Immature natural killer cell (primary cell): ENCODE measurements at regions not wholly inside any gene's neighbourhood (a gene's known extent, or its start where the extent isn't known, plus 50 kb on each side); places are given as distances from the start of the nearest gene placed in this dataset.

Experiments
- DNase-seq, 3 donors: peaks; one replicate each; pipeline ENCODE4 v3.0.0; 2022; ENCODE audit warnings: mixed read lengths in 1 of 3
- H3K27ac Mint-ChIP-seq, 6 donors: one replicate each; pipeline ENCODE4 v1.8.0; 2020; ENCODE audit warnings: mixed read lengths in 6 of 6, mild to moderate bottlenecking in 5 of 6, inconsistent platforms in 4 of 6, moderate library complexity in 3 of 6
- H3K27me3 Mint-ChIP-seq, 3 donors: one replicate each; pipeline ENCODE4 v1.8.0; 2020 to 2021; ENCODE audit warnings: low read depth in 3 of 3, mild to moderate bottlenecking in 3 of 3, mixed read lengths in 3 of 3, moderate library complexity in 3 of 3, inconsistent platforms in 1 of 3
- H3K36me3 Mint-ChIP-seq, 3 donors: one replicate each; pipeline ENCODE4 v1.8.0; 2020; ENCODE audit warnings: mixed read lengths in 3 of 3, inconsistent platforms in 2 of 3, mild to moderate bottlenecking in 2 of 3
- H3K4me1 Mint-ChIP-seq, 2 donors: one replicate each; pipeline ENCODE4 v1.8.0; 2020; ENCODE audit warnings: inconsistent platforms in 2 of 2, mild to moderate bottlenecking in 2 of 2, mixed read lengths in 2 of 2, moderate library complexity in 1 of 2
- H3K4me3 Mint-ChIP-seq, 5 donors: one replicate each; pipeline ENCODE4 v1.8.0; 2020; ENCODE audit warnings: mild to moderate bottlenecking in 5 of 5, mixed read lengths in 5 of 5, inconsistent platforms in 3 of 5, moderate library complexity in 3 of 5
- H3K9me3 Mint-ChIP-seq, 6 donors: one replicate each; pipeline ENCODE4 v1.8.0; 2020; ENCODE audit warnings: mild to moderate bottlenecking in 6 of 6, mixed read lengths in 6 of 6, inconsistent platforms in 4 of 6, moderate library complexity in 3 of 6

GRCh38 chr18:42137693-42138375, 182.8 kb downstream of the PIK3C3 start:
- Mint-ChIP-seq H3K4me3 (no peak overlapping the region), H3K27ac (no peak overlapping the region)

GRCh38 chr18:42141439-42141838, 186.4 kb downstream of the PIK3C3 start:
- Mint-ChIP-seq H3K27me3 (no peaks in the 10 kb centered on the region), H3K27ac (no peak overlapping the region), H3K36me3 (peaks cover 0 to 15% (median 3%) of the 10 kb centered on the region in 3 donors), H3K4me1 (no peaks in the 10 kb centered on the region), H3K9me3 (peaks cover 14 to 35% (median 27%) of the 10 kb centered on the region in 6 donors), H3K4me3 (no peak overlapping the region)
- DNase-seq, result no peak

More at GRCh38 chr18:42137693-42138375, 182.8 kb downstream of the PIK3C3 start:
- peaks cover 0 to 3% (median 0%) of the 10 kb centered on the region in 3 donors for H3K27me3 Mint-ChIP-seq
- DNase-seq, result no peak
- H3K36me3 Mint-ChIP-seq, result peaks cover 0 to 12% (median 3%) of the 10 kb centered on the region in 3 donors
- no peaks in the 10 kb centered on the region for H3K4me1 Mint-ChIP-seq
- peaks cover 9 to 34% (median 19%) of the 10 kb centered on the region in 6 donors for H3K9me3 Mint-ChIP-seq

GRCh38 chr18:42155024-42155423, 200.0 kb downstream of the PIK3C3 start:
- Mint-ChIP-seq H3K27me3 (peaks cover 0 to 4% (median 1%) of the 10 kb centered on the region in 3 donors), H3K4me3 (no peak overlapping the region), H3K36me3 (no peaks in the 10 kb centered on the region), H3K9me3 (peaks cover 0 to 7% (median 4%) of the 10 kb centered on the region in 6 donors), H3K4me1 (no peaks in the 10 kb centered on the region), H3K27ac (no peak overlapping the region)
- no peak for DNase-seq

- peaks cover 0 to 4% (median 1%) of the 10 kb centered on the region in 3 donors for H3K27me3 Mint-ChIP-seq
- peaks cover 0 to 7% (median 4%) of the 10 kb centered on the region in 6 donors for H3K9me3 Mint-ChIP-seq
- H3K27ac Mint-ChIP-seq, result no peak overlapping the region
- H3K36me3 Mint-ChIP-seq, result no peaks in the 10 kb centered on the region
- no peak for DNase-seq
- H3K4me3 Mint-ChIP-seq, result no peak overlapping the region
- no peaks in the 10 kb centered on the region for H3K4me1 Mint-ChIP-seq
Observed at GRCh38 chr18:42156281-42156680, 201.2 kb downstream of the PIK3C3 start.

- peaks cover 0 to 7% (median 1%) of the 10 kb centered on the region in 6 donors for H3K9me3 Mint-ChIP-seq
- DNase-seq, result no peak
- peaks cover 0 to 4% (median 1%) of the 10 kb centered on the region in 3 donors for H3K27me3 Mint-ChIP-seq
- no peaks in the 10 kb centered on the region for H3K36me3 Mint-ChIP-seq
- no peak overlapping the region for H3K27ac Mint-ChIP-seq
- no peaks in the 10 kb centered on the region for H3K4me1 Mint-ChIP-seq
- H3K4me3 Mint-ChIP-seq, result no peak overlapping the region
Observed at GRCh38 chr18:42157420-42157819, 202.4 kb downstream of the PIK3C3 start.

GRCh38 chr18:42157878-42158277, 202.8 kb downstream of the PIK3C3 start:
- Mint-ChIP-seq H3K4me1 (no peaks in the 10 kb centered on the region), H3K27me3 (peaks cover 0 to 4% (median 1%) of the 10 kb centered on the region in 3 donors), H3K9me3 (peaks cover 0 to 7% (median 3%) of the 10 kb centered on the region in 6 donors), H3K4me3 (no peak overlapping the region), H3K27ac (no peak overlapping the region), H3K36me3 (no peaks in the 10 kb centered on the region)
- DNase-seq, result no peak

- no peaks in the 10 kb centered on the region for H3K36me3 Mint-ChIP-seq
- peaks cover 0 to 4% (median 1%) of the 10 kb centered on the region in 3 donors for H3K27me3 Mint-ChIP-seq
Observed at GRCh38 chr18:42159146-42159545, 204.1 kb downstream of the PIK3C3 start.

DNA sequence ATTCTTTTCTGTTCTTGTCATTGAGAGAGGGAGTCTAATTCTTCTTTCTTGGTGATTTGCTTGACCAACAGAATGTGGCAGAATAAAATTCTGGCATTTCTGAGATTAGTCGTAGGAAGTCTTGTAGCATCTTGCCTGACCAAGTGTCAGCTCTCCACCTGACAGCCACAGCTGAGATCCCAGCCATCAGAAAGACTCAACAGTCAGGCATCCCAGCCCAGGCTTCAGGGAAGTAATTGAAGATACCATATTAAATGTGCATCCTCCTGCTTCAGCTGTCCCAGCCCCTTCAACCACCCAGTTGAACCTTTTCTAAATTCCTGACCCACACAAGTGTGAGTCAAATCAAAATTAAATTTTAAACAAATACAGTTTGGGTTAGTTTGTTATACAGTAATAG, 208.3 kb downstream of the PIK3C3 start:
- Mint-ChIP-seq H3K27me3 (peaks cover 0 to 2% (median 0%) of the 10 kb centered on the region in 3 donors), H3K36me3 (no peaks in the 10 kb centered on the region), H3K27ac (no peak overlapping the region), H3K4me3 (no peak overlapping the region), H3K9me3 (peaks cover 0 to 16% (median 0%) of the 10 kb centered on the region in 6 donors), H3K4me1 (no peaks in the 10 kb centered on the region)
- no peak for DNase-seq

More at GRCh38 chr18:42159146-42159545, 204.1 kb downstream of the PIK3C3 start:
- H3K4me1 Mint-ChIP-seq, result no peaks in the 10 kb centered on the region
- H3K27ac Mint-ChIP-seq, result no peak overlapping the region
- no peak overlapping the region for H3K4me3 Mint-ChIP-seq
- no peak for DNase-seq
- peaks cover 0 to 7% (median 4%) of the 10 kb centered on the region in 6 donors for H3K9me3 Mint-ChIP-seq

DNA sequence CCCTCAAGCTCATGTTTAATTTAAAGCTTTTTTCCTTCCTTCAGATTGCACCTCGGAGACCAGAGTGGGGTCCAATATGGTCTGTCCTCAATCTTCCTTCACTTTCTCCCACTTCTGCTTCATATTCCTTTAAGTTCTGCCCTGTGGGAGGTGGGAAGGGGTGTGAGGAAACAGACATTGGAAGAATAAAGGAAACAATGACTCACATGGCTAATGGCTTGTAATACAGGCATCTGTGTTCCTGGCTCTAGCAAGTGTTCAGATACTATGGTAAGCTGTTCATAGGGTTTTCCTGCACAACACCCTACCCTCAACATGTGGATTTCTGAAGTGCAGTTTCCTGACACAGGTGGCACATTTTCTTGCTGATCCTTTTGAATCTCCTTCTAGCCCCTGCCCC, 209.5 kb downstream of the PIK3C3 start:
- H3K4me3 Mint-ChIP-seq, result no peak overlapping the region
- peaks cover 0 to 2% (median under 1%) of the 10 kb centered on the region in 3 donors for H3K27me3 Mint-ChIP-seq
- H3K27ac Mint-ChIP-seq, result no peak overlapping the region
- H3K36me3 Mint-ChIP-seq, result no peaks in the 10 kb centered on the region
- H3K4me1 Mint-ChIP-seq, result no peaks in the 10 kb centered on the region
- peaks cover 0 to 16% (median 0%) of the 10 kb centered on the region in 6 donors for H3K9me3 Mint-ChIP-seq
- no peak for DNase-seq

DNA sequence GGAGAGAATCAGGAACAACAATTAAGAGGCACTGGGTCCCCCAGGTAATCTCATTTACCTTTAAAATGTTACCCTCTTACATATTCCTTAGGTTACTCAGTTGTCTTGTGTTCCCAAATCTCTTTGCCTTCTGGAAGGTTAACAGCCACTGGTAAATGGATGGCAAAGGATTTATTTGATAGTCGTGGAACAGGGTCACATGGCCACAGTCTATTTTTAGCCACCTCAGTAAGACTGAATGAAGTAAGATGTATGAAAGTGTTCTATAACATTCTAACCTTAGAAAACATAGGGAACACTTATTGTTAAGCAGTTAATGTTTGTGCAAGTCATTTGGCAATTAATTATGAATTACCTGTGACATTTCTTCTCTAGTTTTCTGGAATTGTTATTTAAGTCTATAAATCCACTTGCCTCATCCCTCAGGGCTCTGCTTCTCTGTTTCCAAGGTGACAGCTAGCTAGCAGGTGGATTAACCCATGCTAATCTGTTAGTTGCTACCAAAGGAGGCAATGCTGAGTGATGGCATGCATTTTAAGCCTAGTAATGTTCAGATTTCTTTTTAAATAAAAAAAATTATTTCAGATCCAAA, 211.0 kb downstream of the PIK3C3 start:
- H3K4me1 Mint-ChIP-seq, result no peaks in the 10 kb centered on the region
- H3K36me3 Mint-ChIP-seq, result no peaks in the 10 kb centered on the region
- DNase-seq, result no peak
- peaks cover 0 to 2% (median 0%) of the 10 kb centered on the region in 3 donors for H3K27me3 Mint-ChIP-seq
- H3K27ac Mint-ChIP-seq, result no peak overlapping the region
- H3K4me3 Mint-ChIP-seq, result no peak overlapping the region
- H3K9me3 Mint-ChIP-seq, result peaks cover 0 to 16% (median 0%) of the 10 kb centered on the region in 6 donors

- H3K9me3 Mint-ChIP-seq, result peaks cover 0 to 10% (median 0%) of the 10 kb centered on the region in 6 donors
- H3K27ac Mint-ChIP-seq, result no peak overlapping the region
- no peaks in the 10 kb centered on the region for H3K4me1 Mint-ChIP-seq
- no peak for DNase-seq
- no peak overlapping the region for H3K4me3 Mint-ChIP-seq
- H3K36me3 Mint-ChIP-seq, result no peaks in the 10 kb centered on the region
- peaks cover 0 to 2% (median 0%) of the 10 kb centered on the region in 3 donors for H3K27me3 Mint-ChIP-seq
Observed at GRCh38 chr18:42168487-42168886, 213.5 kb downstream of the PIK3C3 start.

DNA sequence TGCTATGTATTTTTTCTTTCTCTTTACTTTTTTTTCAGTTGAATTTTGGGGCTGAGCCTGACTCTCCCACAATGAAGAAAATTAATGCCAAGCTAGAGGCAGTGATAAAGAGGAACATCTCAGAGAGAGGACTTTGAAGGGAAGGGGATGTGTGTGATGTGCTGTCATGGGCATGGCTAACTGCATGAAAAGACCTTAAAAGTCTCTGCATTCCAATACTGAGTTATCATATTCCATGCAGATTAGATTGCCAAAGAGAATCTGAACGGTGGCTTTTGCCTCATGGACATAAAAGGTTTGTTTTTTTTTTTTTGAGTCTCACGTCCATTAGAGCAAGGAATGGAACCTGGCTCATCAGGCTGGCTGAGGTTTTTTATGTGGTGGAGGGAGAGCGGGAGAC, 213.9 kb downstream of the PIK3C3 start:
- Mint-ChIP-seq H3K9me3 (peaks cover 0 to 10% (median 0%) of the 10 kb centered on the region in 6 donors), H3K27me3 (peaks cover 0 to 2% (median 0%) of the 10 kb centered on the region in 3 donors), H3K27ac (no peak overlapping the region), H3K4me3 (no peak overlapping the region), H3K4me1 (no peaks in the 10 kb centered on the region), H3K36me3 (no peaks in the 10 kb centered on the region)
- DNase-seq, result no peak

- H3K27me3 Mint-ChIP-seq, result no peaks in the 10 kb centered on the region
- no peaks in the 10 kb centered on the region for H3K4me1 Mint-ChIP-seq
- peaks cover 0 to 3% (median 0%) of the 10 kb centered on the region in 3 donors for H3K36me3 Mint-ChIP-seq
- H3K9me3 Mint-ChIP-seq, result peaks cover 0 to 5% (median under 1%) of the 10 kb centered on the region in 6 donors
- DNase-seq, result no peak
- H3K4me3 Mint-ChIP-seq, result no peak overlapping the region
- no peak overlapping the region for H3K27ac Mint-ChIP-seq
Observed at GRCh38 chr18:42174909-42175308, 219.9 kb downstream of the PIK3C3 start.

DNA sequence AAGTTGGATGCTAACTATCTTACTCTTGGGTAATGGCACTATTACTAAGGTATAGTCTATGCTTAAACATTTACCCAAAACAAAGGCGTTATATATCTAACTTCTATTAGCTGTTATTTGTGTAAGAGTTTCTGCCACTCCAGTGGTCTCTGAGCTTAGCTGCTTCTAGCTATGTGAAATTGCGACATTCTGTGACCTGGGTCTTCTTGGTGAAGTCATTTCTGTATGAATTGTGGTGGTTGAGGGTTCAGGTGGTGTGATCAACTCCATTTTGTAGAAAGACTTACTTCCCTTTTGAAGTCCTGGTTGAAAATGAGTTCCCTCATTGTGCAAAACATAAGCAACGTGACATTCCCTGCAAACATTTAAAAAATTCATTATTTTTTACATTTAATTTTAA, 221.6 kb downstream of the PIK3C3 start:
- Mint-ChIP-seq H3K4me3 (no peak overlapping the region), H3K36me3 (peaks cover 0 to 3% (median 0%) of the 10 kb centered on the region in 3 donors), H3K4me1 (no peaks in the 10 kb centered on the region), H3K27me3 (no peaks in the 10 kb centered on the region), H3K27ac (no peak overlapping the region), H3K9me3 (peaks cover 0 to 7% (median 2%) of the 10 kb centered on the region in 6 donors)
- DNase-seq, result no peak
